HUES6 (cell line): ENCODE measurements at regions not wholly inside any gene's neighbourhood (a gene's known extent, or its start where the extent isn't known, plus 50 kb on each side); places are given as distances from the start of the nearest gene placed in this dataset.

Experiments
- H3K27ac ChIP-seq: 2 replicates; pipeline ENCODE4 v1.7.0; 2013; ENCODE audit warnings: low read depth, mild to moderate bottlenecking, low read length, inconsistent platforms
- H3K27me3 ChIP-seq: 2 replicates; pipeline ENCODE4 v1.6.1; 2013; ENCODE audit warnings: low read length; ENCODE audit not compliant: control insufficient read depth, insufficient read depth
- H3K36me3 ChIP-seq: 2 replicates; pipeline ENCODE4 v1.6.1; 2013; ENCODE audit warnings: low read length; ENCODE audit not compliant: control insufficient read depth, insufficient read depth
- H3K4me1 ChIP-seq: 2 replicates; pipeline ENCODE4 v1.6.1; 2013; ENCODE audit warnings: low read length; ENCODE audit not compliant: control insufficient read depth, insufficient read depth
- H3K4me3 ChIP-seq: 2 replicates; pipeline ENCODE4 v1.5.1; 2013; ENCODE audit warnings: low read depth, low read length
- H3K9ac ChIP-seq: one replicate; pipeline ENCODE4 v1.6.1; 2013; ENCODE audit warnings: mild to moderate bottlenecking, low read length
- H3K9me3 ChIP-seq: 2 replicates; pipeline ENCODE4 v1.6.1; 2013; ENCODE audit warnings: low read depth, low read length; ENCODE audit not compliant: control insufficient read depth, insufficient read depth

- Histone ChIP-seq H3K9me3 (no peaks in the 10 kb centered on the region), H3K27ac (no peak overlapping the region), H3K4me1 (peaks cover 9% of the 10 kb centered on the region; the same call in 1 of the 2 replicates), H3K9ac (no peak overlapping the region), H3K27me3 (no peaks in the 10 kb centered on the region), H3K36me3 (no peaks in the 10 kb centered on the region), H3K4me3 (no peak overlapping the region)
These were observed 50.8 kb upstream of the TSHZ2 start for GRCh38 chr20:52921340-52921739.

- H3K36me3 ChIP-seq, result no peaks in the 10 kb centered on the region
- H3K27me3 ChIP-seq, result no peaks in the 10 kb centered on the region
- no peak overlapping the region for H3K9ac ChIP-seq
- 0 out of 2 replicates have a peak, but pooled peaks cover 6% of the 10 kb centered on the region for H3K9me3 ChIP-seq
- no peak overlapping the region for H3K27ac ChIP-seq
- no peak overlapping the region for H3K4me3 ChIP-seq
- 0 out of 2 replicates have a peak, but pooled peaks cover 5% of the 10 kb centered on the region for H3K4me1 ChIP-seq
These were observed 53.8 kb upstream of the TSHZ2 start for GRCh38 chr20:52918311-52918710.

- H3K4me3 ChIP-seq, result no peak overlapping the region
- H3K36me3 ChIP-seq, result no peaks in the 10 kb centered on the region
- H3K9me3 ChIP-seq, result 0 out of 2 replicates have a peak, but pooled peaks cover 6% of the 10 kb centered on the region
- H3K9ac ChIP-seq, result no peak overlapping the region
- no peaks in the 10 kb centered on the region for H3K4me1 ChIP-seq
- no peaks in the 10 kb centered on the region for H3K27me3 ChIP-seq
- H3K27ac ChIP-seq, result no peak overlapping the region
These were observed 56.6 kb upstream of the TSHZ2 start for GRCh38 chr20:52915564-52915963.

- Histone ChIP-seq H3K27me3 (no peaks in the 10 kb centered on the region), H3K4me3 (no peak overlapping the region), H3K4me1 (no peaks in the 10 kb centered on the region), H3K9ac (no peak overlapping the region), H3K36me3 (no peaks in the 10 kb centered on the region), H3K9me3 (0 out of 2 replicates have a peak, but pooled peaks cover 6% of the 10 kb centered on the region), H3K27ac (no peak overlapping the region)
These were observed 57.3 kb upstream of the TSHZ2 start for GRCh38 chr20:52914870-52915269.

- no peaks in the 10 kb centered on the region for H3K4me1 ChIP-seq
- 0 out of 2 replicates have a peak, but pooled peaks cover 6% of the 10 kb centered on the region for H3K9me3 ChIP-seq
- no peak overlapping the region for H3K27ac ChIP-seq
- no peak overlapping the region for H3K9ac ChIP-seq
- H3K36me3 ChIP-seq, result no peaks in the 10 kb centered on the region
- H3K4me3 ChIP-seq, result no peak overlapping the region
- no peaks in the 10 kb centered on the region for H3K27me3 ChIP-seq
These were observed 58.3 kb upstream of the TSHZ2 start for GRCh38 chr20:52913650-52914387.

- H3K4me1 ChIP-seq, result no peaks in the 10 kb centered on the region
- H3K27me3 ChIP-seq, result no peaks in the 10 kb centered on the region; the same call in 1 of the 2 replicates
- no peaks in the 10 kb centered on the region for H3K9me3 ChIP-seq
- H3K27ac ChIP-seq, result no peak overlapping the region
- H3K4me3 ChIP-seq, result no peak overlapping the region
- H3K9ac ChIP-seq, result no peak overlapping the region
- H3K36me3 ChIP-seq, result no peaks in the 10 kb centered on the region
These were observed 66.7 kb upstream of the TSHZ2 start for GRCh38 chr20:52905241-52905994.

- Histone ChIP-seq H3K4me1 (no peaks in the 10 kb centered on the region), H3K4me3 (no peak overlapping the region), H3K27ac (no peak overlapping the region), H3K36me3 (no peaks in the 10 kb centered on the region), H3K9ac (no peak overlapping the region), H3K27me3 (no peaks in the 10 kb centered on the region; the same call in 1 of the 2 replicates), H3K9me3 (no peaks in the 10 kb centered on the region)
These were observed 67.3 kb upstream of the TSHZ2 start for GRCh38 chr20:52904837-52905236.

GRCh38 chr20:52899041-52899608 lies 73.0 kb upstream of the TSHZ2 start:
- no peaks in the 10 kb centered on the region for H3K4me1 ChIP-seq
- no peaks in the 10 kb centered on the region for H3K36me3 ChIP-seq
- H3K9me3 ChIP-seq, result no peaks in the 10 kb centered on the region
- no peaks in the 10 kb centered on the region; the same call in 1 of the 2 replicates for H3K27me3 ChIP-seq
- H3K27ac ChIP-seq, result no peak overlapping the region
- H3K4me3 ChIP-seq, result no peak overlapping the region
- H3K9ac ChIP-seq, result no peak overlapping the region

GRCh38 chr20:52896348-52896747 lies 75.8 kb upstream of the TSHZ2 start:
- Histone ChIP-seq H3K4me3 (no peak overlapping the region), H3K27me3 (no peaks in the 10 kb centered on the region), H3K27ac (no peak overlapping the region), H3K4me1 (no peaks in the 10 kb centered on the region), H3K9me3 (no peaks in the 10 kb centered on the region), H3K36me3 (no peaks in the 10 kb centered on the region), H3K9ac (no peak overlapping the region)

- H3K4me3 ChIP-seq, result no peak overlapping the region
- no peak overlapping the region for H3K9ac ChIP-seq
These were observed 76.5 kb upstream of the TSHZ2 start for GRCh38 chr20:52895701-52896100.

GRCh38 chr20:52895235-52895634 lies 76.9 kb upstream of the TSHZ2 start:
- Histone ChIP-seq H3K27me3 (no peaks in the 10 kb centered on the region), H3K9ac (no peak overlapping the region), H3K36me3 (no peaks in the 10 kb centered on the region), H3K4me1 (no peaks in the 10 kb centered on the region), H3K27ac (no peak overlapping the region), H3K4me3 (no peak overlapping the region), H3K9me3 (no peaks in the 10 kb centered on the region)

More at GRCh38 chr20:52895701-52896100, 76.5 kb upstream of the TSHZ2 start:
- no peaks in the 10 kb centered on the region for H3K4me1 ChIP-seq
- no peak overlapping the region for H3K27ac ChIP-seq
- no peaks in the 10 kb centered on the region for H3K36me3 ChIP-seq
- no peaks in the 10 kb centered on the region for H3K27me3 ChIP-seq
- no peaks in the 10 kb centered on the region for H3K9me3 ChIP-seq
